Type B pancreatic cell (in vitro differentiated cells): ENCODE measurements at regions not wholly inside any gene's neighbourhood (a gene's known extent, or its start where the extent isn't known, plus 50 kb on each side); places are given as distances from the start of the nearest gene placed in this dataset.
"Not testable (repeated sequence)": the region's sequence is repeated elsewhere in the genome, so short reads cannot be mapped to it uniquely, and the experiment has no call there.

Experiments
- DNase-seq: peaks from one replicate; pipeline ENCODE4 v3.0.0; 2021; ENCODE audit warnings: mixed read lengths; ENCODE audit not compliant: unreplicated experiment; ENCODE audit errors: extremely low spot score
- H3K27ac Mint-ChIP-seq: 2 replicates; pipeline ENCODE4 v1.8.0; 2021; ENCODE audit warnings: mild to moderate bottlenecking, mixed read lengths
- H3K27me3 Mint-ChIP-seq: 2 replicates; pipeline ENCODE4 v1.8.0; 2021; ENCODE audit warnings: mixed read lengths
- H3K36me3 Mint-ChIP-seq: 2 replicates; pipeline ENCODE4 v1.8.0; 2021; ENCODE audit warnings: mixed read lengths
- H3K4me1 Mint-ChIP-seq: one replicate; pipeline ENCODE4 v1.8.0; 2021; ENCODE audit warnings: mixed read lengths; ENCODE audit not compliant: unreplicated experiment
- H3K4me3 Mint-ChIP-seq: 2 replicates; pipeline ENCODE4 v1.8.0; 2021; ENCODE audit warnings: mild to moderate bottlenecking, mixed read lengths
- H3K9me3 Mint-ChIP-seq: 2 replicates; pipeline ENCODE4 v1.8.0; 2021; ENCODE audit warnings: mixed read lengths
- TF ChIP-seq, protein P1 (sequence below): fragments of 200-600 bp; sonication (generic); conservative IDR thresholded peaks from 2 replicates; pipeline ENCODE4 v1.5.0; 2021; ENCODE audit warnings: antibody characterized with exemption, mild to moderate bottlenecking

DNA sequence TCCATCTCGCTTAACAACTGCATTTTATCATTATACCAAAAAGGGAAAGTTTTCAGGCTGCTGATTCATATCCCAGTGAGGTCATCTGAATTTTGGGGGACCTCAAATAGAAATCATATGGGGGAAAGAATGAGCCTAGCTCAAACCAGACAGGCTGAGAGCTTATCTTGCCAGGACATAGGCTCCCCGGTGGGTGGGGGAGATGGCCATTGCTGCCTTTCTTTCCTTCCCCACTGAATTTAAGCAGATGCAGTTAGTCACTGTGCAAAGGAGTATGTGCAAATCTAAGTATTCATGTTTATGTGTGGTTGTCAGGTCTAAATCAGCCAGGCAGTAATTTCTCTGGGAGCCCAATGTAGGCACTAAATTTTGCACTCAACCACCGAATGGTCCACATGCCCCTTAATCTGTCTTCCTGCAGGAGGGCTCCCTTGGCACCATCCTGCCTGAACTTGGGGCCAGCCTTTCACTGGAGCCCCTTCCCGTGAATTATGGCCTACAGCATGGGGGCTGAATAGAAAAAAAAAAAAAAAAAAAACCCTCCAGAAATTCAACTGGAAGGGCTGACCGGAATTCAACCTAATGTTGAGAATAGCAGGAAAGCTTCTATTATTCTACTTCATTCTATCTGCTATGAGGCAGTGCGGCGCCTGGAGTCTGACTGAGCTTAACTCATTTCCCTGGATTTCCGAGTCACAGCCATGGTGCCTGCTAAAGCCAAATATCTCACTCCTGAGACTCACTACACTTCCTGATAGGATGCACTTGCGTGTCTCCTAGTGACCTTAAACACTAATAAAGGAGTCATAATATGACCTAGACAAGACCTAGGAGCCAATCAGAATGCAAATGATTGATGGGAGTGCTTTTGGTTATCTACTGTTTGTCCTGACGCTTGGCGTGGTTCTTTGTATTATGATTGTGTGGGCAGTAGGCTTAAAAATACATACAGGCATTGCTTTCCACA is 161.5 kb upstream of the HEY2 start:
- TF ChIP-seq, protein P1, sequence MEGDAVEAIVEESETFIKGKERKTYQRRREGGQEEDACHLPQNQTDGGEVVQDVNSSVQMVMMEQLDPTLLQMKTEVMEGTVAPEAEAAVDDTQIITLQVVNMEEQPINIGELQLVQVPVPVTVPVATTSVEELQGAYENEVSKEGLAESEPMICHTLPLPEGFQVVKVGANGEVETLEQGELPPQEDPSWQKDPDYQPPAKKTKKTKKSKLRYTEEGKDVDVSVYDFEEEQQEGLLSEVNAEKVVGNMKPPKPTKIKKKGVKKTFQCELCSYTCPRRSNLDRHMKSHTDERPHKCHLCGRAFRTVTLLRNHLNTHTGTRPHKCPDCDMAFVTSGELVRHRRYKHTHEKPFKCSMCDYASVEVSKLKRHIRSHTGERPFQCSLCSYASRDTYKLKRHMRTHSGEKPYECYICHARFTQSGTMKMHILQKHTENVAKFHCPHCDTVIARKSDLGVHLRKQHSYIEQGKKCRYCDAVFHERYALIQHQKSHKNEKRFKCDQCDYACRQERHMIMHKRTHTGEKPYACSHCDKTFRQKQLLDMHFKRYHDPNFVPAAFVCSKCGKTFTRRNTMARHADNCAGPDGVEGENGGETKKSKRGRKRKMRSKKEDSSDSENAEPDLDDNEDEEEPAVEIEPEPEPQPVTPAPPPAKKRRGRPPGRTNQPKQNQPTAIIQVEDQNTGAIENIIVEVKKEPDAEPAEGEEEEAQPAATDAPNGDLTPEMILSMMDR = no peak

DNA sequence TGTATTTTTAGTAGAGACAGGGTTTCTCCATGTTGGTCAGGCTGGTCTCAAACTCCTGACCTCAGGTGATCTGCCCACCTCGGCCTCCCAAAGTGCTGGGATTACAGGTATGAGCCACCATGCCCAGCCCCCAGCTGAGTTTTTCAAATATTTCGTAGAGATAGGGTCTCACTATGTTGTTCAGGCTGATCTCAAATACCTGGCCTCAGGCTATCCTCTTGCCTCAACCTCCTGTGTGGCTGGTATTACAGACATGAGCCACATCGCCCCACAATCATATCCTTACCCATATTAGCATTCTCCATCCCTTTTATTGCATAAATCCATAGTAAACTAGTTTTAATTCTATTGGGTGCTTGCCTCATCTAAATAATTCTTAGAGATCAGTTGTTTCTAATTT is 157.6 kb upstream of the HEY2 start:
- H3K27ac Mint-ChIP-seq, H3K27me3 Mint-ChIP-seq: not testable (repeated sequence)
- H3K4me1 Mint-ChIP-seq = peaks cover 11% of the 10 kb centered on the region

More for the DNA sequence above, 161.5 kb upstream of the HEY2 start:
- Mint-ChIP-seq H3K9me3 (peaks cover 10% of the 10 kb centered on the region), H3K27ac (no peak overlapping the region), H3K4me1 (peaks cover 28% of the 10 kb centered on the region), H3K36me3 (no peaks in the 10 kb centered on the region), H3K4me3 (no peak overlapping the region), H3K27me3 (no peaks in the 10 kb centered on the region)
- DNase-seq = no peak

DNA sequence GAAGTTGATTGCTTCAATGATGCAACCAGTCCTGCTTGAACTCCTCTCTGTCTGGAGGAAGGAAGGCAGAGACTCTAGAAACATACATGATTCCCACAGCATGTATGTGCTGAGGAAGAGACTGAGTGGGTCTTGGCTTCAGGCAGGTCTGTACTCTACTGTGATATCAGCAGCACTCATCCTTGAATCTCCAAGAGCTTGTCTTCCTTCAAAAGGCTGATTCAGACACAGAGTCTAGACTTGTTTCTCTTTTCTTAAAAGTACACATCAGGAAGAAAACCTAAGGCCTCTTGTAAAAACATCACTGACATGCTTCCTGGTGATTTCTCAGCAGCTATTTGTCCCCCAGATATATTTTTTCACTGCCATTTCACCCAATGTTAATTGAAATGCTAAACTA is 155.7 kb upstream of the HEY2 start:
- no peaks in the 10 kb centered on the region for H3K9me3 Mint-ChIP-seq
- no peak overlapping the region for H3K4me3 Mint-ChIP-seq
- H3K36me3 Mint-ChIP-seq = no peaks in the 10 kb centered on the region
- DNase-seq = no peak
- no peak overlapping the region for H3K27ac Mint-ChIP-seq
- H3K27me3 Mint-ChIP-seq = no peaks in the 10 kb centered on the region
- H3K4me1 Mint-ChIP-seq = peaks cover 16% of the 10 kb centered on the region
- TF ChIP-seq, protein P1 = no peak

More for the DNA sequence above, 157.6 kb upstream of the HEY2 start:
- not testable (repeated sequence) for H3K9me3 Mint-ChIP-seq, DNase-seq, H3K4me3 Mint-ChIP-seq, H3K36me3 Mint-ChIP-seq

DNA sequence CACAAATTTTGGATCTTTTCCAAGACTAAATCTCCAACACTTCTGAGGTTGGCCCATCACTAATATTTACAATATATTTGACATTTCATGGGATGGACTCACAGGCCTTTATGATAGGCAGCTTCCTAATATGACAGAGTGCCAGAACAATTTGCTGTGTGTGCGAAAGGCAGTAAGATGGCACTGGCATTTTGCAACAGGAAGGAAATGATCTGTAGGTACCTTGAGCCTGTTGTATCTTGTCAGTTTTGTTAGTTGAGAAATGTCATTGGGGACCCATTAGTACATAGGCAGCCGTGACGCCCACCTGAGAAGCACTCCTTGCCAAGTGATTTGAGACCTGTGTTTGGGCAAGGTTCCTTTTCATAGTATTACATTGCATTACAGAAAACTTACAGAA is 153.4 kb upstream of the HEY2 start:
- Mint-ChIP-seq H3K36me3 (no peaks in the 10 kb centered on the region), H3K27me3 (no peaks in the 10 kb centered on the region), H3K4me1 (peaks cover 16% of the 10 kb centered on the region), H3K9me3 (no peaks in the 10 kb centered on the region), H3K27ac (no peak overlapping the region), H3K4me3 (no peak overlapping the region)
- TF ChIP-seq, protein P1 = no peak
- no peak for DNase-seq

DNA sequence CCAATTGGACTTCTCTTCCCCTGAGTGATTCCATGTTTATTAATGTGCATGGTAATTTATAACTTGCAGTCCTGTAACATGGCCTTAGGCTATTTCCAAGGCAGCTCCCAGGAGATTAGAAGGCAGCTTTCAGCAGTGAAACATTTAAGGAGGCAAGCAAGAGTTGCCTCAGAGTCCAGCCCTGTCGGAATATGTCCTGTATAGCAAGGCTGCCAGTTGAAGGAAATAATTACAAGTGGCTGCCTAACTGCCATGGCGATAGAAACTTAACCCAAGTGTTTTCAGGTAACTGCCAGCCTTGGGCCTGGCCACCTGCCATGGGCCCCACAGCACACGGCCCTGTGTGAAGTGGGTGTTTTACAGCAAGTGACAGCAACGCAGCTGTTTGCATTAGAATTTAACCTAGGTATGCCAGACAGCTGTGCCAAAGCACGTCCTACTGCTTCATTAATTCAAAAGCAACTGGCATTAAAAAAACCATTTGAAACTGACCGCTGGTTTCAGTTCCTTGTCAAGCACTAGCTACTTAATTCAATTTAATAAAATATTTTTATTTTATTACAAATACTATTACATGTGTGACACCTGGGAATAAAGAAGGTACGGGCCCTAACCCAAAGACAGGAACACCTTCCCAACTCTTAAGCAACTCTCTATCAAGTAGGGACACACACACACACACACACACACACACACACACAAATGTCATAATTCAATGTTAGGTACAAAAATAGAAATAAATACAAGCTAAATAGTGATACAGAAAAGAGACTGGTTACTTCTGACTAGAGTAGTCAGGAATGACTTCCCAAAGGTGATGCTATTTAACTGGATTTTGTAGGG is 151.8 kb upstream of the HEY2 start:
- Mint-ChIP-seq H3K27ac (peak overlapping the region; percentile 18), H3K27me3 (no peaks in the 10 kb centered on the region), H3K4me3 (no peak overlapping the region), H3K36me3 (no peaks in the 10 kb centered on the region), H3K4me1 (peaks cover 16% of the 10 kb centered on the region), H3K9me3 (no peaks in the 10 kb centered on the region)
- no peak for DNase-seq
- TF ChIP-seq, protein P1 = no peak
